ENCODE measurements at regions not wholly inside any gene's neighbourhood (a gene's known extent, or its start where the extent isn't known, plus 50 kb on each side); places are given as distances from the start of the nearest gene placed in this dataset.

- Mint-ChIP-seq H3K9me3 (ENCODE audit: low read depth) (peaks cover 2% of the 10 kb centered on the region), H3K27me3 (peaks cover 42% of the 10 kb centered on the region), H3K27ac (no peak overlapping the region), H3K4me3 (ENCODE audit: low read depth) (no peak overlapping the region), H3K4me1 (ENCODE audit: low read depth) (peaks cover 11% of the 10 kb centered on the region), H3K36me3 (ENCODE audit: insufficient read depth) (no peaks in the 10 kb centered on the region)
- no peak for TF ChIP-seq CTCF (IDR thresholded peaks at IDR 0.05; ENCODE audit: unreplicated experiment)
- no peak for DNase-seq (ENCODE audit: low spot score, unreplicated experiment)
Observed at GRCh38 chr13:67857581-67858310, 627.6 kb upstream of the PCDH9 start.

DNA sequence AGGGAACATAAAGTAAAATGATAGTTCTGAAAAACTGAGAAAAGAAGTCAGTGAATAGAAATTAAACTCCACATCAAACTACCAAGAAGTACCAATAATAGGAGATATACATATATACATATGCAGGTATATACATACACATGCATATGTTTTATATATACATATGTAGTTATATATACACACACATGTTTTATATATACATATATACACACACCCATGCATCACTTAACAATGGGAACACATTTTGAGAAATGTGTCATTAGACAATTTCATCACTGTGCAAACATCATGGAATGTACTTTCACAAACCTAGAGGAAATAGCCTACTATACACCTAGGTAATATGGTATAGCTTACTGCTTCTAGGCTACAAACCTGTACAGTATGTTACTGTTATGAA is 626.8 kb upstream of the PCDH9 start:
- H3K27ac Mint-ChIP-seq, result no peak overlapping the region
- H3K27me3 Mint-ChIP-seq, result peaks cover 45% of the 10 kb centered on the region
- no peaks in the 10 kb centered on the region for H3K36me3 Mint-ChIP-seq (ENCODE audit: insufficient read depth)
- no peak for DNase-seq (ENCODE audit: low spot score, unreplicated experiment)
- H3K9me3 Mint-ChIP-seq (ENCODE audit: low read depth), result peaks cover under 1% of the 10 kb centered on the region
- no peak for TF ChIP-seq CTCF (IDR thresholded peaks at IDR 0.05; ENCODE audit: unreplicated experiment)
- H3K4me3 Mint-ChIP-seq (ENCODE audit: low read depth), result no peak overlapping the region
- peaks cover 13% of the 10 kb centered on the region for H3K4me1 Mint-ChIP-seq (ENCODE audit: low read depth)

- Mint-ChIP-seq H3K4me3 (ENCODE audit: low read depth) (no peak overlapping the region), H3K27ac (no peak overlapping the region), H3K9me3 (ENCODE audit: low read depth) (no peaks in the 10 kb centered on the region), H3K4me1 (ENCODE audit: low read depth) (peaks cover 18% of the 10 kb centered on the region), H3K27me3 (peaks cover 51% of the 10 kb centered on the region), H3K36me3 (ENCODE audit: insufficient read depth) (no peaks in the 10 kb centered on the region)
- no peak for TF ChIP-seq CTCF (IDR thresholded peaks at IDR 0.05; ENCODE audit: unreplicated experiment)
- no peak for DNase-seq (ENCODE audit: low spot score, unreplicated experiment)
Observed at GRCh38 chr13:67855741-67856238, 625.7 kb upstream of the PCDH9 start.

GRCh38 chr13:67854990-67855389 is 624.9 kb upstream of the PCDH9 start:
- Mint-ChIP-seq H3K9me3 (ENCODE audit: low read depth) (no peaks in the 10 kb centered on the region), H3K27ac (no peak overlapping the region), H3K4me3 (ENCODE audit: low read depth) (no peak overlapping the region), H3K36me3 (ENCODE audit: insufficient read depth) (no peaks in the 10 kb centered on the region), H3K27me3 (peaks cover 54% of the 10 kb centered on the region), H3K4me1 (ENCODE audit: low read depth) (peaks cover 18% of the 10 kb centered on the region)
- TF ChIP-seq CTCF (IDR thresholded peaks at IDR 0.05; ENCODE audit: unreplicated experiment), result no peak
- DNase-seq (ENCODE audit: low spot score, unreplicated experiment), result no peak

- peaks cover 3% of the 10 kb centered on the region for H3K9me3 Mint-ChIP-seq (ENCODE audit: low read depth)
- peaks cover 2% of the 10 kb centered on the region for H3K4me1 Mint-ChIP-seq (ENCODE audit: low read depth)
- no peak for TF ChIP-seq CTCF (IDR thresholded peaks at IDR 0.05; ENCODE audit: unreplicated experiment)
- H3K36me3 Mint-ChIP-seq (ENCODE audit: insufficient read depth), result no peaks in the 10 kb centered on the region
- no peak for DNase-seq (ENCODE audit: low spot score, unreplicated experiment)
- H3K4me3 Mint-ChIP-seq (ENCODE audit: low read depth), result no peak overlapping the region
- H3K27ac Mint-ChIP-seq, result no peak overlapping the region
- H3K27me3 Mint-ChIP-seq, result peaks cover 15% of the 10 kb centered on the region
Observed at GRCh38 chr13:67844574-67844973, 614.4 kb upstream of the PCDH9 start.

Measured in progenitor cell of endocrine pancreas (in vitro differentiated cells).